WERI-Rb-1 (cell line): ENCODE measurements at regions not wholly inside any gene's neighbourhood (a gene's known extent, or its start where the extent isn't known, plus 50 kb on each side); places are given as distances from the start of the nearest gene placed in this dataset.

ENCODE experiments used
- DNase-seq: peaks from one replicate; pipeline ENCODE4 v3.0.0-alpha.2; 2020
- H3K27ac ChIP-seq: fragments of 250-450 bp; sonication (Bioruptor Pico); 2 replicates; pipeline ENCODE4 v1.5.1; 2020; ENCODE audit warnings: mild to moderate bottlenecking, moderate library complexity
- H3K27me3 ChIP-seq: fragments of 250-450 bp; sonication (Bioruptor Pico); 2 replicates; pipeline ENCODE4 v1.5.1; 2021; ENCODE audit warnings: mild to moderate bottlenecking, low read depth, moderate library complexity; ENCODE audit not compliant: insufficient read depth, severe bottlenecking
- H3K36me3 ChIP-seq: fragments of 250-450 bp; sonication (Bioruptor Pico); 2 replicates; pipeline ENCODE4 v1.5.1; 2020; ENCODE audit warnings: mild to moderate bottlenecking, moderate library complexity
- H3K4me3 ChIP-seq: 2 replicates; pipeline ENCODE4 v1.5.1; 2011; ENCODE audit warnings: low read depth, mild to moderate bottlenecking, control low read depth, low read length
- H3K9me3 ChIP-seq: fragments of 250-450 bp; sonication (Bioruptor Pico); 2 replicates; pipeline ENCODE4 v1.5.1; 2021; ENCODE audit warnings: mild to moderate bottlenecking, moderate library complexity; ENCODE audit not compliant: severe bottlenecking
- TF ChIP-seq, protein P1 (sequence below): IDR thresholded peaks from 2 replicates; pipeline ENCODE4 v1.5.1; 2011; ENCODE audit warnings: low read depth, mild to moderate bottlenecking, control low read depth, inconsistent platforms, low read length

DNA sequence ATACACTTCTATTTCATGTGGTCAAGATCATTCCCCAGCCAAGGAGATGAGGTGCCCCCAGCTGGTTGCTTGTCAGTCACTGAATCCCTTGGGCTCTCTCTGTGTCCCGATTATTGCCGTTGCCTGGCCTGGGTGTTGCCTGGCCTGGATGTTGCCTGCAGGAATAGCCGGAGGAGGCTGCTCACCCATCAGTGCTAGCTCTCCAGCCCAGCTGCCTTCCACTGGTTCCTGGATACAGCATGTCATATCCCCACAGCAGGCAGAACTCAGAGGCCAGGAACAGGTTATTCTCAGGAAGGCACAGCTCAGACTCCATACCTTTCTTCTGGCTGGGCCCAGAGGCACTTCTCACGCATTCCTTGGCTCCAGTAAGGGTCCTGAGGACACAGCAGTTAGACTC, 542.1 kb upstream of the MGMT start:
- no peak for DNase-seq
- Histone ChIP-seq H3K27ac (no peak overlapping the region), H3K9me3 (no peaks in the 10 kb centered on the region), H3K36me3 (no peaks in the 10 kb centered on the region), H3K27me3 (peaks cover 5% of the 10 kb centered on the region), H3K4me3 (no peak overlapping the region)
- TF ChIP-seq, protein P1, sequence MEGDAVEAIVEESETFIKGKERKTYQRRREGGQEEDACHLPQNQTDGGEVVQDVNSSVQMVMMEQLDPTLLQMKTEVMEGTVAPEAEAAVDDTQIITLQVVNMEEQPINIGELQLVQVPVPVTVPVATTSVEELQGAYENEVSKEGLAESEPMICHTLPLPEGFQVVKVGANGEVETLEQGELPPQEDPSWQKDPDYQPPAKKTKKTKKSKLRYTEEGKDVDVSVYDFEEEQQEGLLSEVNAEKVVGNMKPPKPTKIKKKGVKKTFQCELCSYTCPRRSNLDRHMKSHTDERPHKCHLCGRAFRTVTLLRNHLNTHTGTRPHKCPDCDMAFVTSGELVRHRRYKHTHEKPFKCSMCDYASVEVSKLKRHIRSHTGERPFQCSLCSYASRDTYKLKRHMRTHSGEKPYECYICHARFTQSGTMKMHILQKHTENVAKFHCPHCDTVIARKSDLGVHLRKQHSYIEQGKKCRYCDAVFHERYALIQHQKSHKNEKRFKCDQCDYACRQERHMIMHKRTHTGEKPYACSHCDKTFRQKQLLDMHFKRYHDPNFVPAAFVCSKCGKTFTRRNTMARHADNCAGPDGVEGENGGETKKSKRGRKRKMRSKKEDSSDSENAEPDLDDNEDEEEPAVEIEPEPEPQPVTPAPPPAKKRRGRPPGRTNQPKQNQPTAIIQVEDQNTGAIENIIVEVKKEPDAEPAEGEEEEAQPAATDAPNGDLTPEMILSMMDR: no peak

DNA sequence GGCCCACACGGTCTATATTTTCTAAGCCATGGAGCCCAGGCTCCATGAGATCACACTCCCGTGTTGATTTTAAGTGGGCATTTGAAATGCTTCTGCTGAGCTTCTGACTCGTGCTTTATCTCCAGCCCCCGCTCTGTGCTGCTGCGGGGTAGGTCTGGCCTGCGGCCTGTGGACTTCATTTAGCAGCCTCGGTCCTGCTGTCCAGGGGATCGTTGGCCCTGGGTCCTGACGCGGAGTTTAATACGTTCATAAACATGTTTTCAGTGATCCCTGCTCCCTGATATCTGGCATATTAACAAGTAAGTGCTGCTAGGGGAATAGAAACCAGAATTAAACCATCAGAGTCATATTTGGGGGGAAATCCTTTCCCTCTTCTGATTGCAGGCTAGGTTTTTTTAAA, 540.3 kb upstream of the MGMT start:
- peaks cover 8% of the 10 kb centered on the region for H3K27me3 ChIP-seq
- no peak for DNase-seq
- no peaks in the 10 kb centered on the region for H3K36me3 ChIP-seq
- no peak overlapping the region for H3K4me3 ChIP-seq
- H3K9me3 ChIP-seq: no peaks in the 10 kb centered on the region
- TF ChIP-seq, protein P1: no peak
- no peak overlapping the region for H3K27ac ChIP-seq

DNA sequence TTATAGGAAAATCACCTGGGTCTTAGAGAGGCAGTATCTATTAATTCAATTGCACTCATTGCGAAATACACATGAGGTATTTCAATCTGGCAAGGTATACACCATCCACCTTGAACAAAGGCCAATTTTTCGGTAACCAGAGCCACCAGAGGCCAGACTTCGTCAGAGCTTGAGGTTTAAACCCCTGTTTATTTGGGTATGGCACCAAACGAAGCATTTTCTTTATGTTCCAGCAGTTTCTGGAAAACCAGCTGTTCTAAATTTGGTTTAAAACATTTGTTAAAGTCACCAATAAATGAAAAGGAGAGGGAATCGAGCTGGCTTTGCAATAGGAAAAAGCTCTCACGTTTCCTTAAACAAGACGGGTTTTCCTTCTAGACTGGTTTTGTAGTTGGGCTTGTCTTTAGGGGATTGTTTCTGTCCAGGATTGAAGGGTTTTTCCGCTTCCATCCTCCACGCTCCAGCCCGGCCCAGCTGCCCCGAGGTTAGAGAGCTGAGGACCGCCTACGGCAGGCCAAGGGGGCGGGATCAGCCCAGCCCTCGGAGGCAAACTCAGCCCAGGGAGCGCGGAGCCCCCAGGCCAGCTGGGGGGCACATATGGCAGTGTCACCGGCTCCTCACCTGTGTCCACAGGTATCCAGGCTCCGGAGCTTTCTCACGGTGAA, 539.4 kb upstream of the MGMT start:
- TF ChIP-seq, protein P1: no peak

DNA sequence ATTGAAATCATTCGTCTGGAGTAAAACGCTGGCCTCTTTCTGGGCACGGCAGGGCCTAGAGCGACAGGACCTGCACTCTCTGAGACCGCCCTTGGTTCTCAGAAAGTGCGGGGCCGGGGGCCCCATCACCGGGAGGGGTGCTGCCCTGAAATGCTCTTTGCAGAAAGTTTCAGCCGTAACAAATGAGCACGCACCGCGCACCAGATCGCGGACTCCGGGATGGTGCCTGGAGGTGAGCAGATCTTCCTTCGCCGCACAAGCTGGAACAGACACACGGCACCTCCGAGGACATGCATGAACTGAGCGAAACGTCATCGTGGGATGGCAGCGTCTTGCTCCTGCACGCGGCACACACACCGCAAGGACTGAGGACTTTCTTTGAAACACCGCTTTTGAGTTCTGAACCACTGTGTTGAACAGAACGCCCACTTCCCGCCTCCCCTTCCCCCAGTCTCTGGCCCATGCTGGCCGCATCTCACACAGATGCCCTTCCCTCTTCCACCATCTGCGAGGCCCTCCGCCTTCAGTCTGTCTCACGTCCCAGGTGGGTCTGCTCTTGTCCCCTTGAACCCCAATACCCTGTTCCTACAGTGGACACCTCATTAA, 538.7 kb upstream of the MGMT start:
- Histone ChIP-seq H3K36me3 (no peaks in the 10 kb centered on the region), H3K27ac (no peak overlapping the region), H3K9me3 (no peaks in the 10 kb centered on the region), H3K4me3 (no peak overlapping the region), H3K27me3 (peaks cover 3% of the 10 kb centered on the region)
- no peak for DNase-seq
- TF ChIP-seq, protein P1: no peak

More for the DNA sequence above, 539.4 kb upstream of the MGMT start:
- Histone ChIP-seq H3K9me3 (no peaks in the 10 kb centered on the region), H3K36me3 (no peaks in the 10 kb centered on the region), H3K27ac (no peak overlapping the region), H3K27me3 (peaks cover 3% of the 10 kb centered on the region), H3K4me3 (no peak overlapping the region)
- no peak for DNase-seq

DNA sequence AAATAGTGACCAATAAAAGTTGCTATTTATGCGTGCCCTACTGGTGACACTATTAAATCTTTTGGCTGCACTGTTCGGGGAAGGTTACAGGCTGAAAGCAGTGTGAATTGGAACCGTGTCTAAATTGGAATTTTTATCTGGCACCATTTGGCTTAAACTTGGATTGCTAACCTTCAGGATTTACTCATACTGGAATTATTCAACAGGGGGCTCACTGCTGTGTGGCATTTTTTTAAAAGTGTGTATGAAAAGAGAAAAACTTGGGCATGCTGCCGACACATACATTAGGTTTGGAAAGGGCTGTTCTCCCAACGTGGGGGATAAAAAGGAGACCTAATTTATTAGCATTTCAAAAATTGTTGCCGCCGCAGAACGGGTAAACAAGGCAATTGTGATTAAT, 537.9 kb upstream of the MGMT start:
- TF ChIP-seq, protein P1: no peak
- H3K4me3 ChIP-seq: no peak overlapping the region

More for the DNA sequence above, 537.9 kb upstream of the MGMT start:
- Histone ChIP-seq H3K27me3 (peaks cover 3% of the 10 kb centered on the region), H3K9me3 (no peaks in the 10 kb centered on the region), H3K27ac (no peak overlapping the region), H3K36me3 (no peaks in the 10 kb centered on the region)
- no peak for DNase-seq
